ENCODE measurements at regions not wholly inside any gene's neighbourhood (a gene's known extent, or its start where the extent isn't known, plus 50 kb on each side); places are given as distances from the start of the nearest gene placed in this dataset.

DNA sequence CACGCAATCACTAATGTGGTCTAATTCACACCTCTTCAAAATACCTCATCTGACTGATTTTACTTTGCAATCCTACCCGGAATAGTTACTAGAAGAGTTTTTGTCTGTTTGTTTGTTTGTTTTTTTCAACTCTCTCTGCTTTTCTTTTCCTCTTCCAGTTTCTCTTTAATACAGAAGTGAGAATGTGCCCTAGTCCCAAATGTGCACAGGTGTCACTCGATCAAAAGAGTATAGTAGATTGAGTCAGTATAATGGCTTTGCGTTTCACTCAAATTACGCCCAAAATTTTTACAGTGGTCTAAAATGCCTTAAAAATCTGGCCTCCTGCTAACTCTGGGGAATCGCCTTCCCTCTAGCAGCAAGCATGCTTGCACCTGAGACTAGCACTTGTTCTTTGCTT, 1536.8 kb downstream of the KCNT2 start:
- DNase-seq (ENCODE audit: low spot score), result no peak

DNA sequence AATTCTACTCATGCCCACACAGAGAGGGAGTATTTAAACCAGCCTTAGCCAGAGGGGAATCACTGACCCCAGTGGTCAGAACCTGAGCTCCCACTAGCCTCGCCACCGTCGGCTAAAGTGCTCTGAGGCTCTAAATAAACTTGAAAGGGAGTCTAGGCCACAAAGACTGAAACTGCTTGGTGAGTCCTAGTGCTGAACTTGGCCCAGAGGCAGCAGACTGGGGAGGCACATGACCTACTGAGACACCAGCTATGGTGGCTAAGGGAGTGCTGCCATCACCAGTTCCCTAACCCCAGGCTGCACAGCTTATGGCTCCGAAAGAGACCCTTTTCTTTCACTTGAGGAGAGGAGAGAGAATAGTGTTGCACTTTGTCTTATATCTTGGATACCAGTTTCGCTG, 1542.8 kb downstream of the KCNT2 start:
- no peak for DNase-seq (ENCODE audit: low spot score)

DNA sequence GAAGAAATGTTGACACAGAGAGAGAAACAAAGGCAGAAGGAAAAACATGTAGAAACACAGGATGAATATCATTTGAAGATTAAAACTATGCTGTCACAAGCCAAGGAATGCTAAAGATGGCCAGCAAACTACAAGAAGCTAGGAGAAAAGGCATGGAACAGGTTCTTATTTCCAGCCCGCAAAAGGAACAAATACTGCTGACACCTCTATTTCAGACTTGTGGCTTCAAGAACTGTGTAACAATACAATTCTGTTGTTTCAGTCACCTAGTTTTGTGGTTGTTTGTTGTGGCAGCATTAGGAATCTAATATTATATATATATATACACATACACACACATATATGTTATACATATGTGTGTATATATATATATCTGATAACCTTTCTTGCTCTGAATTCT, 1543.9 kb downstream of the KCNT2 start:
- no peak for DNase-seq (ENCODE audit: low spot score)

DNA sequence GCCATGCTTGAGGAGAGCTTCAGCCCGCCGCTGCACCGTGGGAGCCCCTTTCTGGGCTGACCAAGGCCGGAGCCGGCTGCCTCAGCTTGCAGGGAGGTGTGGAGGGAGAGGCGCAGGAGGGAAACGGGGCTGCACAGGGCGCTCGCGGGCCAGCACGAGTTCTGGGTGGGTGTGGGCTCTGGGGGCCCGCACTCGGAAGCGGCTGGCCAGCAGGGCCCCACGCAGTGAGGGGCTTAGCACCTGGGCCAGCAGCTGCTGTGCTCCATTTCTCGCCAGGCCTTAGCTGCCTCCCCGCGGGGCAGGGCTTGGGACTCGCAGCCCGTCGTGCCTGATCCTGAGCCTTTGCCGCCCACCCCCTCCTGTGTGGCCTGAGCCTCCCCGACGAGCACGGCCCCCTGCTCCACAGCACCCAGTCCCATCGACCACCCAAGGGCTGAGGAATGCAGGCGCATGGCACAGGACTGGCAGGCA, 1554.0 kb downstream of the KCNT2 start:
- DNase-seq (ENCODE audit: low spot score), result no peak

DNA sequence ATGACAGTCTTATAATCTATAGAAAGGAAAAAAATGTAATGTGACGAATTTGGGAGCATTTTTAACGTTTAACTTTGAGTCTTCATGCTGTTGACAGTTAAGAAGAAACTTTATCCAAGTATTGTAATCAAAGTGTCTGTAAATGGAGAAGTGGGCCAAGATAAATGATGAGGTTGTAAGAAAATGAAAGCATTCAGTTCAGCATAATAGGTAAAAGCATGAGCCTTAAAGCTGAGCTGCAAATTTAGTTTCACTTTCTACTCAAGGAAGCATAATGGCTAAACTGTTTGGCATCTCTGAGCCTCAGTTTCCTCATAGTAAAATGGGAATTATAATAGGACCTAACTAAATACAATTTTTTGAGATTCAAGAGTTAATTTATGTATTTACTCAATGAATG, 1554.8 kb downstream of the KCNT2 start:
- no peak for DNase-seq (ENCODE audit: low spot score)

DNA sequence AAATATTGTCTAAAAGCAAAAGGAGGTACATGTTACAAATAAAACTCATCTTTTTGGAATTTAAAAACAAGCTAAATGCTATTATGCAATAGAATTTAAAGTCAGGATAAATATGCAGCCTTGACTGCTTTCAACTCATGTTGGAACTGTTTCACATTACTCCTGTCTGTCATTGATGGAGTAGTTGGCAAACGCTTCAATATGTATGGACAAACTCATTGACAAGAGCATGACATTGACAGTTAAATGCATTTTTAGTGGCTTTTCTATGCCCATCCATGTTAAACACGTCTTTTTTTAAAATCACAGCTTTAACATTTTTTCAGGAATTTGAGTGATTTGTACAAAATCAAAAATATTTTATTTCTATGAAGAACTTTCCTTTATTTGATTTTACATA, 1560.5 kb downstream of the KCNT2 start:
- no peak for DNase-seq (ENCODE audit: low spot score)

DNA sequence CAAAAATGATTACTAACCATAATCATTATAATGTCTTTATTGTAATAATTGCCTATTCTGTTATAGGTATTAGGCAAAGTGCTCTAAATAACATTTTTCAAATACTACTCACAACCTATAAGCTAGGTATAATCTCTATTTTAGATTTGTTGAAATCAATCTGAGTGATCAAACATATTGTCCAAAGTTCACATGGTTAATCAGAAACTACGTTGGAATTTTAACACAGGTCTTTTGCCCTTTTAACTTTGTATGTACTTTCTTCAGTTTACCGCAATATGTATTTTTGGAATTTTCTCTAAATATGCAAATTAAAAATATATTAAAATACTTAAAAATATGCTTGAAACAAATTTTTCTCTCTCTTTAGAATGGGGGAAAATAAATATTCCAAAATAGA, 1563.2 kb downstream of the KCNT2 start:
- no peak for DNase-seq (ENCODE audit: low spot score)

DNA sequence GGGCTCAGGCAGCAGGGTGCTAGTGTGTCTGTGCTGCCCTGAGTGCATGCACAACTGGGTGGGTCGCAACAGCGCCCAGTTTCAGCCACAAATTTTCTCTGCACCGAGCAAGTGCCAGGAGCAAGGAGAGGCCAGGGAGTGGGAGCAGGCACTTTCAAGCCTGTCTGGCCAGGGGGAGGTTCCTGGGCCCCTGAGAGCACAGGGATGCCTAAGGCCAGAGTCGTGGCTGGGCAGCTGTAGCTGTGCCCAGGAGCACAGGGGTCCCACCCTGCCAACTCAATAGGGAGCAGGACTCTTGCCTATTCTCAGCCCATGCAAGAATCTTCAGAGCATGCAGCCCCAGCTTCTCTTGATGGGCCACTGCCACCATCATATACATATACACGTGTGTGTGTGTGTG, 1577.4 kb downstream of the KCNT2 start:
- no peak for DNase-seq (ENCODE audit: low spot score)

DNA sequence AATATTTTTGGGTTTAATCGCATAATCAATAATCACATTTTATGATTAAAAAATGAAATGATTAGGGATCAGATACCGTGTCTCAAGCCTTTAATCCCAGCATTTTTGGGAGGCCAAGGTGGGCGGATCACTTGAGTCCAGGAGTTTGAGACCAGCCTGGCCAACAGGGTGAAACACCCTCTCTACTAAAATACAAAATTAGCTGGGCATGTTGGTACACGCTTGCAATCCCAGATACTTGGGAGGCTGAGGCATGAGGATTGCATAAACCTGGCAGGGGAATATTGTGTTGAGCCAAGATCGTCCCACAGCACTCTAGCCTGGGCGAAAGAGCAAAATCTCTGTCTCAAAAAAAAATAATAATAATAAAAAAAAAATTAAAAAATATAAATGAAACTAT, 1581.4 kb downstream of the KCNT2 start:
- no peak for DNase-seq (ENCODE audit: low spot score)

DNA sequence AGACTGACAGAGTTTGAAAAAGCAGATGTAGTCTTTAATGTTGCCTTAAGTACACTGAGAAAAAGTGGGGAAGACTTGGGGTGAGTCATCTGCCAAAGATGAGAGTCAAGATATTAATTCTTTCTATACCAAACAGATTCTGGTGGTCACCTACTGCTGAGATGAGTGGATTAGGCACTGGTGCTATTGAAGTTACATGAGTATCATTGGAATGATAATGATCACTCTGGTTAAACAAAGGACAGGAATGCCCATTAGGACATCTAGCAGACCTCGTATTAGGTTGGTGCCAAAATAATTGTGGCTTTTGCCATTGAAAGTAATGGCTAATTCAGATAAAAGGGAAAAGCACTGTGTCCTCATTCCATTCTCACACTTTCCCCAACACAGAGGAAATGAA, 1588.9 kb downstream of the KCNT2 start:
- DNase-seq (ENCODE audit: low spot score), result no peak

DNA sequence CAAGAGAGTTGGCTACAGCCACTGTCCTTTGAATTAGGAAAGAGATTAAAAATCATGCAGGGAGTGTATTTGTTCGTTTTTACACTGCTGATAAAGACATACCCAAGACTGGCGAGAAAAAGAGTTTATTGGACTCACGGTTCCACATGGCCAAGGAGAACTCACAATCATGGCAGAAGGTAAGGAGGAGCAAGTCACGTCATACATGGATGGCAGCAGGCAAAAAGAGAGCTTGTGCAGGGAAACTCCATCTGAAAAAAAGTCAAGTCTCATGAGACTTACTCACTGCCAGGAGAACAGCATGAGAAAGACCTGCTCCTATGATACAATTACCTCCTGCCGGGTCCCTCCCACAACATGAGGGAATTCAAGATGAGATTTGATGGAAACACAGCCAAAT, 1595.2 kb downstream of the KCNT2 start:
- DNase-seq (ENCODE audit: low spot score), result no peak

DNA sequence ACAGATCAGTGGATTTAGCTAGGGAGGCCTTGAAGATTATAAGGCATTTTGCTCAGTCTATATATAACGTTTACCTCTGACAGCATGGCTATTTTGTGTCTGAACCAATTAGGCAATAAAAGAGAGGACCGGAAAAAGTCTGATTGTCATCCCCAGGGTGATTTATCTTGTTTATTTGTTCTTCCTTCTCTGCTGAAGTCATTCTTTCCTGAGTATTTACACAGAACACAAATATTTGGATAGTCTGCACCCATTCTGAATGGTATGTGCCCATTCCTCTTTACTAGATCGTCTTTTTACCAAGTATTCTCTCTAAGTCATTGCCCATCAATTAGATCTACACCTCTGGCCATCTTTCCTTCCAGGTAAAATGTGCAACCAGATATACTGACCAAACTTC, 1602.9 kb downstream of the KCNT2 start:
- no peak for DNase-seq (ENCODE audit: low spot score)

DNA sequence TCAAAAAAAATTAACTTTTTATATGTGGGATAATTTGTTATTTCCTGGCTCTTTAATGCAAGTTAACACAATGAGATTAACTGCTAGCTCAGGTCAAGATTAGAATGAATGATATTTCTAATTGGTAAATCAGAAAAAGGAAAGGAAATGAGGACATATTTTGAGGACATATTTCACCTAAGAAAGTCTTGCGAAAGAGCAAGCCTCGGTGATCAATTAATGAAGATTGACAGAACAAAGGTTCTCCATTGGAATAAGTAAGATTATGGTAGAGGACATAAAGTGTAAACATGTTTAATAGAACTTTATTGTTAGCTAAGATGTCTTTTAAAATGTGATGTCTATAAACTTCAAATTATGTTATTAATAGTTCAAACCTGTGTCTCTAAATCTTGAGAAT, 1617.8 kb downstream of the KCNT2 start:
- no peak for DNase-seq (ENCODE audit: low spot score)

DNA sequence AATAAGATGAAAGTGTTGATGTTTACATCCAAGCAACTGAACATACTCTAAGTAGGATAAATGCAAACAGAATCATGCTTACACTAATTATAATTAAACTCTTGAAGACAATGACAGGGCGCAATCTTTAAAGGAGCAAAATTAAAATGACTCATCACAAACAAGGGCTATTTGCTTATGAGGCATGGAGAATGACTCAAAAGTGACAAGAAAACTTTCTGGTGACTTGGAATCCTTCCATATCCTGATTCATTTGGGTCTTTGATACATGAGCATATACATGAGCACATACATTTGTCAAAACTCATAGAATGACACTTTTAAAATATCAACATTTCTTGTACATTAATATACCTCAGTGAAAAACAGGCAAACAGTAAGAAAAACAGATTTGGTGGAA, 1632.3 kb downstream of the KCNT2 start:
- DNase-seq (ENCODE audit: low spot score), result no peak

DNA sequence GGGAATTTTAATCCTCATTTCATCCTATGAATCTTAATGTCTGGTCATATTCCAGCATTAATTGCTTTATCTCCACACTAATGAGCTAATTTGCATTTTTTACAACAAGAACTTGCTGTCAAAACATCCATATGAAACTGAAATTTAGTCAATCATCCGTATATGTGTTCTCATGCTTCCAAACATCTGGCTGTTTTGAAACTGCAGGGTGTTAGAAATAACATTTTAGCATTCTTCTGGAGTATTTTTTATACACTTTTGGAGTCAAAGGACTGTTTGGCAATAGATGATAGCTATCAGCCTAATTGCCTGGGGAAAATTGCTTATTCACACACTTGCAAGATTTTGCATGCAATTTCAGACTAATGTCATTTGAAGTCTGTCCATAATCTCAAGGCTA, 1639.3 kb downstream of the KCNT2 start:
- DNase-seq (ENCODE audit: low spot score), result no peak

DNA sequence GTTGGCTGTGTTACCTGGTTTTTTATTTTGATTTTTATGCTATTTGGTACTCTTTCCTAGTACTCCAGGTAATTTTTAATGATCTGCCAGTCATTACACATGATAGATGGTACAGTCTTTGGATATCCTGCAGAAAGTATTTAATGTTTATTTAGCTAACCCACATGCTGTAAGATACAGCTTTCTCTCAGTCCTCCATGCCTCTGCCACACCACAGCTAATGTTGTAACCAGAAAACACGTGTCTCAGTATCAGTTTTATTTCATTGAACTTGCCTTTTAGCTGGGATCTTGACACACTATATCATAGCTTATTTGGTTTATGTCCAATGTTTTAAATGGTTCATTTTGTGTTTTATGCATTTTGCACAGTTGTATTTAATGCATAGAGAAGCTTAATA, 1648.4 kb downstream of the KCNT2 start:
- DNase-seq (ENCODE audit: low spot score), result no peak

DNA sequence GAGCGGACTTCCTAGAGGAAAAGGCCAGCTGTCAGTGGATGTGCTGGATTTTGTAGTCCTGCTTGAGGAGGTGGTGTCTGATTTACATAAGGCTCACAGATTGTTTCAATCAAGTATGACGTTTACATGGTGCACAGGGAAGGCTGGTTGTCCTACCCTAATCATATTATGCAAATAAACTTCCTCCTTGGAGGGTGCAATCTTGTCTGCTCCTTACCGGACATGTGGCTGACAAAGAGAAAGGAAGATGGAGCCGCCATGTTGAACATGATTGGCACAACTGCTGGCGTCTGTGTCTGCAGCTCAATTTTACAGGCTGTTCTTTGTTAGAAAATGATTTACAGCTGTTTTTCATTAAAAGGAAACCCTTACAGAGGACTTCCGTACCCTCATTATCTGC, 1656.1 kb downstream of the KCNT2 start:
- no peak for DNase-seq (ENCODE audit: low spot score)

DNA sequence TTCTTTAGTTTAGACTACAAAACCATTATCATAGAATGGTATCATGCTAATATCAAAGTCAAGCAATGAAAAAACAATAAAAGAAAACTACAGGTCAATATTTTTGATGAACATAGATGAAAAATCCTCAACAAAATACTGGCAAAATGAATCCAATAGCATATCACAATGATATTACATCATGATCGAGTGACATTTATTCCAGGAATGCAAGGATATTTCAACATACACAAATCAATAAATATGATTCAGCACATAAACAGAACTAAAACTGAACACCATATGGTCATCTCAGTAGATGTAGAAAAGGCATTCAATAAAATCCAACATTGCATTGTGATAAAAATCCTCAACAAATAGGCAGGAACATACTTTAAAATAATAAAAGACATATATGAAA, 1657.7 kb downstream of the KCNT2 start:
- DNase-seq (ENCODE audit: low spot score), result no peak

DNA sequence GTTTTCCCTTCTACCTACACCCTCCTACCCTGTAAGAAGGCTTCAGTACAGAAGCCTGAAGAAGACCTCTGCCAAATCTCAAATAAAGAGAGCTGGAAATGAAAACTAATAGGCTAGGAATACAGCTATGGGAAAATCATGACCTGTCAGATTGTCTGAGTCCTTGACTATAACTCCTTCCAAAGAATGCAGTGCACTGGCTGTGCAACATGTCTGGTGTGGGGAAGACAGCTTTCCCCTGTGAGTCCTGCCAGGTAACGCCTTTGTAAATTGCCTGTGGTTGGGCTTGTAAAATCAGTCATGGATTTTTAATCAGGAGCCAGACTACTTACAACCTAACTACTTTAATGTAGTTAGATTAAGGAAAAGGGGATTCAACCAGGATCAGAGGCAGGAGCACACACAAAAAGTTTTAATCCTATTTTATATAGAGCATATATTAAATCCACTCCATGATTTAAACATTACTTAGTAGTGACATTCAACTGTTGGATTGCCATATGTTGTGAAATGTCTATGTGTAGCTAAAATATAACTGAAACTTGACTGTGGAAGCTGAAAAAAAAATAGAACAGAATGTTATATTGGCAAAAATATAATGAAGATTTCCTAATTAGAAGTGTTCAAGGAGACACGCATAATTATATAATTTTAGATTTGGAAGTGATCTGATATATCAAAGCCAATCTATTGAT, 1667.8 kb downstream of the KCNT2 start:
- no peak for DNase-seq (ENCODE audit: low spot score)

DNA sequence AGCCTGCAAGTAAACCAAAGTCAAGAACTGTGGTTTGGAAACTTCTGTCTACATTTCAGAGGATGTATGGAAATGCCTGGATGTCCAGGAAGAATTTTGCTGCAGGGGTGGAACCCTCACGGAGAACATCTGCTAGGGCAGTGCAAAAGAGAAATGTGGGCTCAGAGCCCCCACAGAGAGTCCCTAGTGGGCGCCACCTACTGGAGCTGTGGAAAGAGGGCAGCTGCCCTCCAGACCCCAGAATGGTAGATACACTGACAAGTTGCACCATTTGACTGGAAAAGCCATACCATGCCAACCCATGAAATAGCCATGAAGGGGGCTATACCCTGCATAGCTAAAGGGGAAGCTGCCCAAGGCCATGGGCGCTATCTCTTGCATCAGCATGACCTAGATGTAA, 1672.4 kb downstream of the KCNT2 start:
- no peak for DNase-seq (ENCODE audit: low spot score)

DNA sequence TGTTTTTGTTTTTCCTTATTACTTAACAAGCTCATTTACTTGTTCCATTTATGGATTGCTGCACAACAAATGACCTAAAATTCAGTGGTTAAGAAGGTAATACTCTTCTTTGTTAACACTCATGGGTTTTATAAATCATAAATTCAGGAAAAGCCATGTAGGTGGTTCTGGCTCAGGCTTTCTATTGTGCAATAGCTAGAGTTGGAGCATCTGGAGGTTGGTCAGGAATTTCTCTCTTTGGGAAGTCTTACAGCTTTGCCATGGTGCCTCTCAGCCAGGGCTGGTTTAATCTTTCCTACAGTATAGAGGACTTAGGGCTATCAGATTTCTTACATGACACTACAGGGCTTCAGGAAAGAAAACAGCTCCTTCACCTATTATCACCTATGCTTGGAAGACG, 1677.1 kb downstream of the KCNT2 start:
- DNase-seq (ENCODE audit: low spot score), result no peak

DNA sequence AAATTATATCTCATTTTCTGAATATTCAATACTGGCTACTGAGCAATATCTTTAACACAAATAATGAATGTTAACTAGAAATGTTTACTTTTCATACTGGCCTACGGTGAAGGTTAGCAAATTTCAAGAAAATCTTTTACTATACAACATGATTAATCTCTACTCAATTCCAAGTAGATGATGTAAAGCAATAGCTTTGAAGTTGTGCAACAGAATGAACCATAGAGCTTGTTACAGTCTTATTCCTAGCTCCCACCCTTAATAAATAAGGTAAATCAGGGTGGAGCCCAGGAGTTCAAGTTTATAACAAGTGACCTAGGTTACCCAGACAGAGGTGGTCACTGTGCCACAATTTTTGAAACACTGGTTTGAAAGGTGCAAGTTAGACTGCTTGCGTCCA, 1678.1 kb downstream of the KCNT2 start:
- no peak for DNase-seq (ENCODE audit: low spot score)

DNA sequence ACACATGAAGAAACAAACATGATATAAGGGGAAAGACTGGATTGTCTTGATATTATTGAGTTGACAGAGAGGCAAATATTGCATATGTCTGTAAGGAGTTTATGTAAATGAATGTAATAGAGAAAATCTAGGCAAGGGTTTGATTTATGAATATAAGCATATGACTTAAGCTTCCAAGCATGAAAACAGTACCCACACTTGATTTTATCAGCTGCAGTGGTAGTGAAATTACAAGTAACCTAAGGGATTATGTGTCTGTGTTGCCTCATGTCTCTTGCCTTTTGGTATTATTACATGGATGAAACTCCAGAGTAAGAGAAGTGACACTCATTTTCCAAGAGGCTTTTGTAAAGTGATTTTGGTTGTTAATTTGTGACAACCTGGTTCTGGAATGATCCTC, 1678.9 kb downstream of the KCNT2 start:
- DNase-seq (ENCODE audit: low spot score), result no peak

DNA sequence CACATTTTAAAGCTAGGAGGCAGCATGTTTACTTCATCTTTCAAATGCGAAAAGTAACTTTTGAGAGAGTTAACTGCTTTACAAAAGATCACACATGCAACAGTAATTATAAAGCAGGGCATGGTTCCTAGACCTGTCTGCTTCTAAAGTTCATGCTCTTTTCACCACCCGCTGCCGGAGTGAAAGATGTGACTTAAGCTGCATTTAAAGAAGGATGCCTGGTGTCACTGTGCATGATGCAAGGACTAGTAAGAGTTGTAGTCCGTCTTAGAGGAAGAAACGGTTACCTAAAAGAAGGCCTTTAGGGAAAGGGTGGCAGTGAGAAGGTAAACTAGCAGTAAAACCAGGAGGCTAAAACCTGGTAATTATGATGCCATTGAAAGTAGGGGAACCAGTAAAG, 1689.1 kb downstream of the KCNT2 start:
- no peak for DNase-seq (ENCODE audit: low spot score)

DNA sequence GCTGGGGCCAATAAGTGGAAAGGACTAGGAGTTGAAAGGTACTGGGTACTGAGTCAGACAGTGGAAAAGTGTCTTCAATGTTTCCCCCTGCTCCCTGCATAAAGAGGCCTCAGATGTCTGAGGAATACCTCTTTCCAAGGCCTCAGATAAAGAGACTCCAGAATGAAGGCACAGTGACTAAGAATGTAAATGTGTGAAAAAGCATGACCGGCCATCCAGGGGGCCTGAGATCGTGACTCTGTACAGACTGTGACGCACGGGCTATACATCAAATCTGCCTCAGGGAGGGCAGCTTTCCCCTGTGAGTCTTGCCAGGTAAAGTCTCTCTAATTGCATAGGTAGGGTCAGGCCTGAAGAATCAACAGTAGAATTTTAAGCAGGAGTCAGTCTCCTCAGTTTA, 1690.5 kb downstream of the KCNT2 start:
- no peak for DNase-seq (ENCODE audit: low spot score)
